ENCODE measurements at regions not wholly inside any gene's neighbourhood (a gene's known extent, or its start where the extent isn't known, plus 50 kb on each side); places are given as distances from the start of the nearest gene placed in this dataset.

GRCh38 chrX:437661-438390 lies 51.1 kb upstream of the PPP2R3B start:
- no peak for DNase-seq (ENCODE audit: extremely low spot score)
- ChIA-PET POLR2A (no interaction called here), CTCF (no interaction called here)
- no peak for TF ChIP-seq FOXK2 (IDR thresholded peaks at IDR 0.05)
- TF ChIP-seq ELF4 (IDR thresholded peaks at IDR 0.05): no peak
- no peak for TF ChIP-seq BHLHE40 (IDR thresholded peaks at IDR 0.05; ENCODE audit: borderline replicate concordance)
- no peak for TF ChIP-seq HDGF (IDR thresholded peaks at IDR 0.05; ENCODE audit: borderline replicate concordance)
- no peak for TF ChIP-seq FOXA1 (IDR thresholded peaks at IDR 0.05)
- TF ChIP-seq LEF1 (IDR thresholded peaks at IDR 0.05; ENCODE audit: borderline replicate concordance): no peak
- TF ChIP-seq L3MBTL2 (conservative IDR thresholded peaks at IDR 0.05): no peak
- no peak for TF ChIP-seq SUZ12 (IDR thresholded peaks at IDR 0.05)
- TF ChIP-seq ARNT (IDR thresholded peaks at IDR 0.05): no peak
- no peak for TF ChIP-seq CTBP1 (IDR thresholded peaks at IDR 0.05; ENCODE audit: borderline replicate concordance)
- no peak for TF ChIP-seq PKNOX1 (IDR thresholded peaks at IDR 0.05)
- TF ChIP-seq SP1 (IDR thresholded peaks at IDR 0.05): no peak
- TF ChIP-seq ZNF384 (IDR thresholded peaks at IDR 0.05): no peak
- no peak for TF ChIP-seq FOXM1 (IDR thresholded peaks at IDR 0.05; ENCODE audit: borderline replicate concordance)

DNA sequence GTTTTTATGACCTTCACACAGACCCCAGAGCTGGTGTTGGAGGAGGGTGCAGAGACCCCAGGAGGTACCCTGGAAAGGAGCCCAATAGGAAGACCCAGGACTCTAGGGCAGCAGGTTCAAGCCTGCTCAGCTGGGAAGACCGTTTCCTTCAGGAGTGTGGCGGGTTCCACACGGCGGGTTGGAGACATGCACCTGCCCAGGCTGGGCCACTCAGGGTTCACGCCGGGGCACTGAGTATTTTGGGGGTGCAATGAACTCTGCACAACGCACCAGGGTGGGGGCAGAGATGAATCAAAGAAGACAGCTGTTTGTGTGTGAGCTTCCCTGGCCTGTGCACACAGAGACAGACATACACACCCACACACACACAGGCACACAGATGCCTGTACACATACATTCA lies 52.5 kb upstream of the PPP2R3B start:
- ChIA-PET CTCF (no interaction called here), POLR2A (no interaction called here)
- no peak for TF ChIP-seq L3MBTL2 (conservative IDR thresholded peaks at IDR 0.05)
- TF ChIP-seq PKNOX1 (IDR thresholded peaks at IDR 0.05): no peak
- no peak for TF ChIP-seq ELF4 (IDR thresholded peaks at IDR 0.05)
- TF ChIP-seq FOXA1 (IDR thresholded peaks at IDR 0.05): no peak
- TF ChIP-seq LEF1 (IDR thresholded peaks at IDR 0.05; ENCODE audit: borderline replicate concordance): no peak
- TF ChIP-seq SUZ12 (IDR thresholded peaks at IDR 0.05): no peak

DNA sequence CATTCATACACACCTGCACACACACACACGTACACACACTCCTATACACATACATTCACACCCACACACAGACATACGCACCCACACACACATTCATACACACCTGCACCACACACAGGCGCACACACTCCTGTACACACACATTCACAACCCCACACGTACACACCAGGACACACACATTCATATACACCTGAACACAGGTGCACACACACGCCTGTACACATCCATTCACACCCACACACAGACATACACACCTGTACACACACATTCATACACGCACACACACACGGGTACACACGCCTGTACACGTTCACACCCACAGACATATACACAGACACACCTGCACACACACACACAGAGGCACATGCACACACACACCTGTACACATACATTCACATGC lies 53.0 kb upstream of the PPP2R3B start:
- CTCF ChIA-PET: no interaction called here
- TF ChIP-seq FOXK2 (IDR thresholded peaks at IDR 0.05): no peak
- POLR2A ChIA-PET: no interaction called here
- no peak for DNase-seq (ENCODE audit: extremely low spot score)

More for the DNA sequence above, 52.5 kb upstream of the PPP2R3B start:
- no peak for DNase-seq (ENCODE audit: extremely low spot score)

- POLR2A ChIA-PET: no interaction called here
- CTCF ChIA-PET: no interaction called here
- TF ChIP-seq TARDBP (IDR thresholded peaks at IDR 0.05): no peak
- TF ChIP-seq FOXA1 (IDR thresholded peaks at IDR 0.05): no peak
- no peak for TF ChIP-seq NFRKB (IDR thresholded peaks at IDR 0.05)
- no peak for TF ChIP-seq LEF1 (IDR thresholded peaks at IDR 0.05; ENCODE audit: borderline replicate concordance)
- TF ChIP-seq FOXK2 (IDR thresholded peaks at IDR 0.05): no peak
- TF ChIP-seq ELF4 (IDR thresholded peaks at IDR 0.05): no peak
- TF ChIP-seq SUZ12 (IDR thresholded peaks at IDR 0.05): no peak
- TF ChIP-seq ARNT (IDR thresholded peaks at IDR 0.05): no peak
- no peak for TF ChIP-seq FOXM1 (IDR thresholded peaks at IDR 0.05; ENCODE audit: borderline replicate concordance)
- no peak for TF ChIP-seq CTBP1 (IDR thresholded peaks at IDR 0.05; ENCODE audit: borderline replicate concordance)
- no peak for DNase-seq (ENCODE audit: extremely low spot score)
These were observed 53.9 kb upstream of the PPP2R3B start for GRCh38 chrX:440636-441035.

DNA sequence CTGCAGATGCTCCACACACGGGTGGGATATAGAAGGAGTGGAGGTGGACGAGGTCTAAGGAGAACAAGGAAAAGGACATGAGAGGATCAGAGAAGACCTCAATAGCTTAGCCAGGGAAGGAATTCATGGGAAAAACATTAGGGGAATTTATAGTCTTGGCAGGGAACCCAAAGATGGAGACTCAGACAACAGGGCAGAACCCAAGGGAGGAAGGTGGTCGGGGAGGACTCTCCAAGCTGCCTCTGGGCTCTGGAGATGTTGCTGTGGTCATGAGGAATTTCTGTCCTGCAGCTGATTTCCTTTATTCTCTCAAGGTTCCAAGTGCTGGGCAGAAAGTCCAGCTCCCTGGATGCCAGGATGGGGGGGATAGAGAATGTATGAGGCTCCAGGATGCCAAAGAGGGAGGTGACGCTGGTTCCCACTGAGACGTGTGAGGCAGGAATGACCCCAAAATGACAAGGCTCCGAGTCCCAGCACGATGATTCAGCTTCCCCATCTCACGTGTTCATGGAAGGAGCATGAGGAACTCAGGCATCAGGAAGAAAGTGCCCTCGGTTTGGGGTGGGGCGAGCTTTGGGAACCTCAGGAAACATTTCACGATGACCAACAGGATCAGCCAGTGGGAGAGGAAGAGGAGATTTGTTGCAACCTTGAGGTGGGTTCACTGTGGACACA lies 57.0 kb upstream of the PPP2R3B start:
- no peak for DNase-seq (ENCODE audit: extremely low spot score)
- ChIA-PET CTCF (no interaction called here), POLR2A (no interaction called here)
- TF ChIP-seq SP1 (IDR thresholded peaks at IDR 0.05) (no peak), FOXM1 (IDR thresholded peaks at IDR 0.05; ENCODE audit: borderline replicate concordance) (no peak), ARNT (IDR thresholded peaks at IDR 0.05) (no peak), SUZ12 (IDR thresholded peaks at IDR 0.05) (no peak), ELF4 (IDR thresholded peaks at IDR 0.05) (no peak), HDGF (IDR thresholded peaks at IDR 0.05; ENCODE audit: borderline replicate concordance) (no peak), NFRKB (IDR thresholded peaks at IDR 0.05) (no peak), ZNF384 (IDR thresholded peaks at IDR 0.05) (no peak), BHLHE40 (IDR thresholded peaks at IDR 0.05; ENCODE audit: borderline replicate concordance) (no peak), TARDBP (IDR thresholded peaks at IDR 0.05) (no peak)

DNA sequence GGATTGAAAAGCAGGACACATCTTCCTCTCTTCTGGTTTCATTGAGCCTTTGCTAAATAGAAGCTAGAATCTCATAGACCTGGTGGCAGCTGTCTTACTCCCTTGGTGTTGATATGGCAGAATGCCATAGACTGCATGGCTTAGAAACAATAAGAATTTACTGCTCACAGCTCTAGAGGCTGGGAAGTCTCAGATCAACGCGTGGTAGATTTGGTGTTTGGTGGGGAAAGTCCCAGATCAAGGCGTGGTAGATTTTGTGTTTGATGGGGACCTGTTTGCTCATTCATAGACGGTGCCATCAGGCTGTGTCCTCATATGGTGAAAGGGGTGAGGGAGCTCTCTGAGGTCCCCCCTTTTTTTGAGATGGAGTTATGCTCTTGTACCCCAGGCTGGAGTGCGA lies 57.6 kb upstream of the PPP2R3B start:
- CTCF ChIA-PET: no interaction called here
- POLR2A ChIA-PET: no interaction called here
- TF ChIP-seq FOXA1 (IDR thresholded peaks at IDR 0.05) (no peak), PKNOX1 (IDR thresholded peaks at IDR 0.05) (no peak), ZNF384 (IDR thresholded peaks at IDR 0.05) (no peak), NFRKB (IDR thresholded peaks at IDR 0.05) (no peak), CTBP1 (IDR thresholded peaks at IDR 0.05; ENCODE audit: borderline replicate concordance) (no peak), ELF4 (IDR thresholded peaks at IDR 0.05) (no peak)
- DNase-seq (ENCODE audit: extremely low spot score): no peak

DNA sequence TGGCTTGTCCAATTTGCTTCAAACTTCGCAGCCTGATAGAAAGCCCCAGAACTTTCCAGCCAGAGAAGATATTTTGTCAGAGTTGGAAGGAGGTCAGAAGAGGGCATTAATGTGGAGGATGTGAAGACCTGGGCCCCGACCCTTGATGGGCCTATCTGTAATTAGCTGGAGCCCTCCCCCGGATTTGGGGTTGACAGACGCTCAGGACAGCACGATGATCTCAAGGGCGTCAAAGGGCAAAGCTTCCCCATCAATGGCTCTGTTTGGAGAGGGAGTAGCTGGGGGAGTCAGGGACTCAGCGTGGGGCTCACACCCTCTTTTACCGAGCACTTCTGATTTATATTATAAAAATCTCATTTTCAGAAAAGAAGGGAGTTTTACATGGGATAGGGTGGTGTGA lies 59.0 kb upstream of the PPP2R3B start:
- no peak for DNase-seq (ENCODE audit: extremely low spot score)
- TF ChIP-seq BHLHE40 (IDR thresholded peaks at IDR 0.05; ENCODE audit: borderline replicate concordance) (no peak), NFRKB (IDR thresholded peaks at IDR 0.05) (no peak), HDGF (IDR thresholded peaks at IDR 0.05; ENCODE audit: borderline replicate concordance) (no peak), L3MBTL2 (conservative IDR thresholded peaks at IDR 0.05) (no peak), ELF4 (IDR thresholded peaks at IDR 0.05) (no peak), FOXK2 (IDR thresholded peaks at IDR 0.05) (no peak), SP1 (IDR thresholded peaks at IDR 0.05) (no peak), ZNF384 (IDR thresholded peaks at IDR 0.05) (no peak), FOXM1 (IDR thresholded peaks at IDR 0.05; ENCODE audit: borderline replicate concordance) (no peak), FOXA1 (IDR thresholded peaks at IDR 0.05) (no peak), PKNOX1 (IDR thresholded peaks at IDR 0.05) (no peak), CTBP1 (IDR thresholded peaks at IDR 0.05; ENCODE audit: borderline replicate concordance) (no peak), LEF1 (IDR thresholded peaks at IDR 0.05; ENCODE audit: borderline replicate concordance) (no peak), SUZ12 (IDR thresholded peaks at IDR 0.05) (no peak), ARNT (IDR thresholded peaks at IDR 0.05) (no peak)
- CTCF ChIA-PET: no interaction called here
- POLR2A ChIA-PET: no interaction called here

All from HEK293T (cell line).